BLaER1 (cell line): ENCODE measurements at regions not wholly inside any gene's neighbourhood (a gene's known extent, or its start where the extent isn't known, plus 50 kb on each side); places are given as distances from the start of the nearest gene placed in this dataset.
"Not testable (repeated sequence)": the region's sequence is repeated elsewhere in the genome, so short reads cannot be mapped to it uniquely, and the experiment has no call there.

Source experiments
- H3K27ac ChIP-seq: shearing (Covaris generic); formaldehyde crosslinking; 2 replicates; pipeline ENCODE4 v1.8.1; 2022
- H3K27me3 ChIP-seq: shearing (Covaris generic); formaldehyde crosslinking; 2 replicates; pipeline ENCODE4 v1.8.1; 2022
- H3K36me3 ChIP-seq: shearing (Covaris generic); formaldehyde crosslinking; 2 replicates; pipeline ENCODE4 v1.8.1; 2022
- H3K4me1 ChIP-seq: shearing (Covaris generic); formaldehyde crosslinking; 2 replicates; pipeline ENCODE4 v1.8.1; 2022
- H3K4me2 ChIP-seq: shearing (Covaris generic); formaldehyde crosslinking; 2 replicates; pipeline ENCODE4 v1.8.1; 2022
- H3K4me3 ChIP-seq: shearing (Covaris generic); formaldehyde crosslinking; 2 replicates; pipeline ENCODE4 v1.8.1; 2022
- H3K9ac ChIP-seq: shearing (Covaris generic); formaldehyde crosslinking; 2 replicates; pipeline ENCODE4 v1.8.1; 2022
- H3K9me3 ChIP-seq: shearing (Covaris generic); formaldehyde crosslinking; 2 replicates; pipeline ENCODE4 v1.8.1; 2022
- H4K20me1 ChIP-seq: shearing (Covaris generic); formaldehyde crosslinking; 2 replicates; pipeline ENCODE4 v1.8.1; 2022
- Cebpa-rat ChIP-seq: shearing (Covaris generic); IDR thresholded peaks from 2 replicates; pipeline ENCODE4 v1.8.1; 2022

DNA sequence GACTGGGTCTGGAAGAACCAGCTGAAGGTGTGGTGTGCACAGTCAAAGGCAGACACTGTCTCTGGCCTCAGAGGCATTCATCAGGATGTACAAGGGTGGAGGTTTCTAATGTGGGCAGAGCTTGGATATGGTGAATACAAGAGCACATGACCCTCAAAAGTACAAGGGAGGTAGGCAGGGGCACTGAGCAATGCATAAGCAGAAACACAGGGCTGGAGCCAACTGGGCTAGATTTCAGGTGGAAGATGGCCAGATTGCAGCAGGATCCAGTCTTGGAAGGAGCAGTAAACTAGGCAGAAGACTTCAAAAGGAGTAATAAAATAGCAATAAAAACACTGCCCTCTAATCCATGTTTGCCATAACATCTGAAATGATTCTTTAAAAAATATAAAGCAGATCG is 417.1 kb downstream of the OLFM4 start:
- Histone ChIP-seq H3K9ac (no peak overlapping the region), H4K20me1 (no peaks in the 10 kb centered on the region), H3K4me3 (no peak overlapping the region), H3K4me1 (no peaks in the 10 kb centered on the region), H3K36me3 (no peaks in the 10 kb centered on the region), H3K27ac (no peak overlapping the region), H3K27me3 (no peaks in the 10 kb centered on the region), H3K9me3 (peaks cover 20% of the 10 kb centered on the region), H3K4me2 (no peak overlapping the region)
- no peak for TF ChIP-seq Cebpa-rat

- Histone ChIP-seq H3K27ac (no peak overlapping the region), H4K20me1 (no peaks in the 10 kb centered on the region), H3K9me3 (peaks cover 32% of the 10 kb centered on the region), H3K4me3 (no peak overlapping the region), H3K27me3 (no peaks in the 10 kb centered on the region), H3K36me3 (no peaks in the 10 kb centered on the region), H3K4me1 (no peaks in the 10 kb centered on the region), H3K9ac (no peak overlapping the region), H3K4me2 (no peak overlapping the region)
- no peak for TF ChIP-seq Cebpa-rat
These were observed 418.8 kb downstream of the OLFM4 start for GRCh38 chr13:53447456-53447855.

- Histone ChIP-seq H3K36me3 (no peaks in the 10 kb centered on the region), H3K27ac (no peak overlapping the region), H3K9me3 (peaks cover 31% of the 10 kb centered on the region), H3K27me3 (no peaks in the 10 kb centered on the region), H3K4me2 (no peak overlapping the region), H3K4me3 (no peak overlapping the region), H4K20me1 (no peaks in the 10 kb centered on the region), H3K4me1 (no peaks in the 10 kb centered on the region), H3K9ac (no peak overlapping the region)
- TF ChIP-seq Cebpa-rat: no peak
These were observed 419.2 kb downstream of the OLFM4 start for GRCh38 chr13:53447863-53448262.

DNA sequence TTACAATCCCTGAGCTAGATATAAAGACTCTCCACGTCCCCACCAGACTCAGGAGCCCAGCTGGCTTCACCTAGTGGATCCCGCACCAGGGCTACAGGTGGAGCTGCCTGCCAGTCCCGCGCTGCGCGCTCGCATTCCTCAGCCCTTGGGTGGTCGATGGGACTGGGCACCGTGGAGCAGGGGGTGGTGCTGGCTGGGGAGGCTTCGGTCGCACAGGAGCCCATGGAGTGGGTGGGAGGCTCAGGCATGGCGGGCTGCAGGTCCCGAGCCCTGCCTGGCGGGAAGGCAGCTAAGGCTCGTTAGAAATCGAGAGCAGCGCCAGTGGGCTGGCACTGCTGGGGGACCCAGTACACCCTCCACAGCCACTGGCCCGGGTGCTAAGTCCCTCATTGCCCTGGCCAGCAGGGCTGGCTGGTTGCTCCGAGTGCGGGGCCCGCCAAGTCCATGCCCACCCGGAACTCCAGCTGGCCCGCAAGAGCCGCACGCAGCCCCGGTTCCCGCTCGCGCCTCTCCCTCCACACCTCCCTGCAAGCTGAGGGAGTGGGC is 423.7 kb downstream of the OLFM4 start:
- H3K4me1 ChIP-seq, H3K27ac ChIP-seq, H3K27me3 ChIP-seq, H3K9ac ChIP-seq, H4K20me1 ChIP-seq, H3K4me2 ChIP-seq, H3K4me3 ChIP-seq, H3K36me3 ChIP-seq: not testable (repeated sequence)
- H3K9me3 ChIP-seq: peaks cover 39% of the 10 kb centered on the region

DNA sequence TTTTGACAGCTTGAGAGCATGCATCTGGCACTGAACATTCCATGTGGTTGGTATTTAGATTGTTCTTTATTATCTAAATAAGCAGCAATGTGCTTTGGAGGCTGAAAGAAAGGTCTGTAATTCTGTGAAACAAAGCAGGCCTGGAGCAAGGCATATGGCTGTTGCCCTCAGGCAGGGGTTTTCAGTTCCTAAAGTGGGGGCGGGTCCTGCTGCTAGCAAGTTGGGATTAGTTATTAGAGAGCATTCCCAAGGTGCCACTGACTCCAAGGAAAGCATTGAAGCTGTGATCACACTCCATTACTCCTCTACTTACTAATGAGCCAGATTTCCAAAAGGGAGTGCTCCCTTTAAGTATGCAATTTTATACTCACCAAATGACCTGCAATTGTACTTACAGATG is 432.2 kb downstream of the OLFM4 start:
- Histone ChIP-seq H3K27ac (no peak overlapping the region), H3K27me3 (no peaks in the 10 kb centered on the region), H3K4me1 (no peaks in the 10 kb centered on the region), H3K9ac (no peak overlapping the region), H3K9me3 (peaks cover 18% of the 10 kb centered on the region), H4K20me1 (no peaks in the 10 kb centered on the region), H3K4me2 (no peak overlapping the region), H3K36me3 (no peaks in the 10 kb centered on the region), H3K4me3 (no peak overlapping the region)
- no peak for TF ChIP-seq Cebpa-rat

- Histone ChIP-seq H3K9ac (no peak overlapping the region), H3K4me2 (no peak overlapping the region), H3K4me3 (no peak overlapping the region), H3K4me1 (no peaks in the 10 kb centered on the region), H3K9me3 (peaks cover 3% of the 10 kb centered on the region), H4K20me1 (no peaks in the 10 kb centered on the region), H3K27me3 (no peaks in the 10 kb centered on the region), H3K36me3 (no peaks in the 10 kb centered on the region), H3K27ac (no peak overlapping the region)
- no peak for TF ChIP-seq Cebpa-rat
These were observed 434.5 kb downstream of the OLFM4 start for GRCh38 chr13:53463106-53463505.

GRCh38 chr13:53466576-53466975 is 438.0 kb downstream of the OLFM4 start:
- H3K27me3 ChIP-seq: no peaks in the 10 kb centered on the region
- no peak overlapping the region for H3K9ac ChIP-seq
- no peaks in the 10 kb centered on the region for H3K9me3 ChIP-seq
- H4K20me1 ChIP-seq: no peaks in the 10 kb centered on the region
- H3K4me3 ChIP-seq: no peak overlapping the region
- no peak overlapping the region for H3K27ac ChIP-seq
- no peaks in the 10 kb centered on the region for H3K36me3 ChIP-seq
- H3K4me1 ChIP-seq: 0 out of 2 replicates have a peak, but pooled peaks cover 4% of the 10 kb centered on the region
- TF ChIP-seq Cebpa-rat: no peak
- no peak overlapping the region for H3K4me2 ChIP-seq

GRCh38 chr13:53473397-53473796 is 444.8 kb downstream of the OLFM4 start:
- peaks cover 57% of the 10 kb centered on the region for H3K4me1 ChIP-seq
- no peaks in the 10 kb centered on the region for H3K27me3 ChIP-seq
- H3K9ac ChIP-seq: no peak overlapping the region
- no peak overlapping the region for H3K4me3 ChIP-seq
- no peaks in the 10 kb centered on the region for H4K20me1 ChIP-seq
- no peaks in the 10 kb centered on the region for H3K9me3 ChIP-seq
- no peak for TF ChIP-seq Cebpa-rat
- H3K27ac ChIP-seq: peak overlapping the region; percentile 47; the same call in 1 of the 2 replicates
- H3K4me2 ChIP-seq: peak overlapping the region; percentile 82
- no peaks in the 10 kb centered on the region for H3K36me3 ChIP-seq

GRCh38 chr13:53474878-53475277 is 446.3 kb downstream of the OLFM4 start:
- peak overlapping the region; percentile 57; the same call in 1 of the 2 replicates for H3K27ac ChIP-seq
- peak overlapping the region; percentile 82 for H3K4me2 ChIP-seq
- H3K9me3 ChIP-seq: no peaks in the 10 kb centered on the region
- no peaks in the 10 kb centered on the region for H3K27me3 ChIP-seq
- no peaks in the 10 kb centered on the region for H4K20me1 ChIP-seq
- 0 out of 2 replicates have a peak overlapping the region, but pooled peaks have one; percentile 12 for H3K4me3 ChIP-seq
- no peaks in the 10 kb centered on the region for H3K36me3 ChIP-seq
- H3K9ac ChIP-seq: no peak overlapping the region
- TF ChIP-seq Cebpa-rat: 0 out of 2 replicates have a peak, but pooled peaks have one; percentile 20
- H3K4me1 ChIP-seq: peaks cover 57% of the 10 kb centered on the region

DNA sequence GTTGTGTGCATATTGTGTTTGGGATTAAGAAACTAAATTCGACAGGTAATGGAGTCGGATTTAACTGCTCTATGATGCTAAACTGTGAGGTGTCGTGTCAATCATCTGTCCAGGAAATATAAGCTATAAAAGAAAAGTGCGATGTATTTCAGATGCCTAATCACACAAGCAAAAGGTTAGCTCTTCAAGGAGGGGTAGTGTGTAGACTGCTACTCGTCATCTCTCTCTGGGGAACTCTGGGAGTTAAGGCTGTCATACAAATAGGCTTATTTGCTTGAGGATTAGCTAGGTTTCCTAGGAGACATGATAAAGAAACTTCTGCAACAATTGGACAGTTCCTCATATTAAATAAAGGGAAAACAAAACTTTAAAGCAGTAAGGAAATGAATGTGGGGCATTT is 462.1 kb downstream of the OLFM4 start:
- H3K9ac ChIP-seq: no peak overlapping the region
- no peaks in the 10 kb centered on the region for H3K4me1 ChIP-seq
- no peaks in the 10 kb centered on the region for H3K9me3 ChIP-seq
- H3K36me3 ChIP-seq: no peaks in the 10 kb centered on the region
- H4K20me1 ChIP-seq: no peaks in the 10 kb centered on the region
- no peak overlapping the region for H3K27ac ChIP-seq
- H3K27me3 ChIP-seq: no peaks in the 10 kb centered on the region
- no peak overlapping the region for H3K4me2 ChIP-seq
- H3K4me3 ChIP-seq: no peak overlapping the region
- TF ChIP-seq Cebpa-rat: no peak

DNA sequence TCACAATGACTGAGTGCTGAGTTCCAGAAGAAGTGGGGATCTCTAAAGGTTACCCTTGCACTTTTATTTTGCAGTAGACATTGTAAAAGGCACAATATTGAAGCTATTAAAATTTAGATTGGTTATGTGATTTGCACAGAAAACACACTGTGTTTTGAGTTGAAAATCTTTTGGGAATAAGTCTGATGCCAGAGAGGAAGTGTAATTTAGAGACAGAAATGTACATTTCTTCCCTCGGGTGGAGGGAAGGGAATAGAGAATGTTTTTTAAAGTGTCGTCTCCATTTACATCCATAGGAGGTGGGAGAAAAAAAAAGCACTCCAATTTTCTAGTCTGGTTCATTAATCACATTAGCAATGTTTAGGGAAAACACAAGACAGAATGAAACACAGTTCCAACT is 465.8 kb downstream of the OLFM4 start:
- no peaks in the 10 kb centered on the region for H4K20me1 ChIP-seq
- H3K27ac ChIP-seq: no peak overlapping the region
- H3K9me3 ChIP-seq: no peaks in the 10 kb centered on the region
- H3K27me3 ChIP-seq: no peaks in the 10 kb centered on the region
- H3K4me3 ChIP-seq: no peak overlapping the region
- H3K36me3 ChIP-seq: no peaks in the 10 kb centered on the region
- H3K9ac ChIP-seq: no peak overlapping the region
- H3K4me2 ChIP-seq: no peak overlapping the region
- no peak for TF ChIP-seq Cebpa-rat
- no peaks in the 10 kb centered on the region for H3K4me1 ChIP-seq
